Ovary (tissue), 7 donors: ENCODE measurements at regions not wholly inside any gene's neighbourhood (a gene's known extent, or its start where the extent isn't known, plus 50 kb on each side); places are given as distances from the start of the nearest gene placed in this dataset.

ENCODE experiments used
- DNase-seq, 5 donors: peaks; one replicate each; pipeline ENCODE4 v3.0.0-alpha.2; 2019 to 2020
- H3K27ac ChIP-seq, 2 donors: fragments of 200-600 bp; one replicate each; pipeline versions ENCODE4 v1.5.1 to v1.8.0; 2019 to 2022
- H3K27me3 ChIP-seq: fragments of 200-600 bp; one replicate; pipeline ENCODE4 v1.8.0; 2022
- H3K36me3 ChIP-seq: fragments of 200-600 bp; sonication (generic); one replicate; pipeline ENCODE4 v1.5.1; 2019
- H3K4me1 ChIP-seq: one replicate; pipeline ENCODE4 v1.8.1; 2013; ENCODE audit warnings: mild to moderate bottlenecking, moderate library complexity; ENCODE audit not compliant: insufficient read depth
- H3K4me3 ChIP-seq: fragments of 200-600 bp; sonication (generic); one replicate; pipeline ENCODE4 v1.5.1; 2017
- H3K9me3 ChIP-seq, 2 donors: fragments of 200-600 bp in 1 of 2; sonication (generic) in 1 of 2; one replicate each; pipeline versions ENCODE4 v1.5.1 to v1.8.1; 2013 to 2019; ENCODE audit warnings: mild to moderate bottlenecking in 1 of 2, moderate library complexity in 1 of 2
- EP300 ChIP-seq: sonication (generic); formaldehyde crosslinking; IDR thresholded peaks from one replicate; pipeline ENCODE4 v1.6.1; 2017; ENCODE audit warnings: antibody characterized with exemption
- POLR2A ChIP-seq: fragments of 450-650 bp; IDR thresholded peaks from one replicate; pipeline ENCODE4 v1.6.1; 2017; ENCODE audit warnings: antibody characterized with exemption, mild to moderate bottlenecking, moderate library complexity
- WGBS, 3 donors: extraction: QIAGEN DNeasy Blood & Tissue Kit in 1 of 3; methylation state at CpG; one replicate each; pipeline versions ENCODE4 v1.1.5 to v1.1.7; 2013 to 2017; 5-methylcytosine and 5-hydroxymethylcytosine counted together
- intact Hi-C, 4 donors: fragments of 100-400 bp; cut with DNase I; formaldehyde crosslinking; loops; one replicate each; pipeline versions ENCODE4 v1.11.0 to v1.15.1; 2022 to 2023
- TF ChIP-seq, protein P1 (sequence below), 3 donors: fragments of 450-650 bp in 2 of 3; fragments of 200-600 bp in 1 of 3; IDR thresholded peaks; one replicate each; pipeline versions ENCODE4 v1.5.1 to v1.8.0; 2016 to 2022; ENCODE audit warnings: antibody characterized with exemption in 3 of 3, mild to moderate bottlenecking in 1 of 3
- donor health status: DM: no; HTN: no; CAD: no; lungs with moderate emphysema.
- donor health status: DM: no; HTN: no; CAD: no.
- donor health status: Bipolar disorder and iron deficiency.
- donor health status: DM: no; HTN: no; CAD: no.
- donor health status: DM: yes; HTN: yes; CAD: no.

DNA sequence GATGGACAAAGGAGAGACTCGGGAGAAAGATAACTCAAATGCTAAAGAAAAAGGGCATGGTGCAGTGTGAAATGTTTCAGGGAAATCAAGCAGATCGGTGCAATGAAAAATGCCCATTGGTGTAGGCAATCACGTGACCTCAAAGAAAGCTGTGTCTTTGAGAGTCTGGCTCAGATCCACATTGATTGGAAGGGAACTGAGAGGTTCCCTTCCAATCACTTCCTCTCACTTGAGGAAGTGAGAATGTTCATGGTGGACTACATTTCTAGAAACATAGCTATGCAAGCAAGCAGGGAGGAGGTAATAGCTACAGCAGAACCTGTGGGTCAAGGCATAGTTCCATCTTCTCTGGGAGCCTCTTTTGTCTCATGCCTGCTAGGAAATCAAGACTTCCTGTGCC is 187.4 kb downstream of the LPIN1 start:
- Histone ChIP-seq H3K27ac (no peak overlapping the region), H3K4me3 (no peak overlapping the region), H3K4me1 (peaks cover 6% of the 10 kb centered on the region), H3K27me3 (no peaks in the 10 kb centered on the region), H3K36me3 (no peaks in the 10 kb centered on the region), H3K9me3 (no peaks in the 10 kb centered on the region)
- no peak for DNase-seq
- intact Hi-C loops = no loop called here
- TF ChIP-seq EP300 = no peak
- TF ChIP-seq POLR2A = no peak
- TF ChIP-seq, protein P1, sequence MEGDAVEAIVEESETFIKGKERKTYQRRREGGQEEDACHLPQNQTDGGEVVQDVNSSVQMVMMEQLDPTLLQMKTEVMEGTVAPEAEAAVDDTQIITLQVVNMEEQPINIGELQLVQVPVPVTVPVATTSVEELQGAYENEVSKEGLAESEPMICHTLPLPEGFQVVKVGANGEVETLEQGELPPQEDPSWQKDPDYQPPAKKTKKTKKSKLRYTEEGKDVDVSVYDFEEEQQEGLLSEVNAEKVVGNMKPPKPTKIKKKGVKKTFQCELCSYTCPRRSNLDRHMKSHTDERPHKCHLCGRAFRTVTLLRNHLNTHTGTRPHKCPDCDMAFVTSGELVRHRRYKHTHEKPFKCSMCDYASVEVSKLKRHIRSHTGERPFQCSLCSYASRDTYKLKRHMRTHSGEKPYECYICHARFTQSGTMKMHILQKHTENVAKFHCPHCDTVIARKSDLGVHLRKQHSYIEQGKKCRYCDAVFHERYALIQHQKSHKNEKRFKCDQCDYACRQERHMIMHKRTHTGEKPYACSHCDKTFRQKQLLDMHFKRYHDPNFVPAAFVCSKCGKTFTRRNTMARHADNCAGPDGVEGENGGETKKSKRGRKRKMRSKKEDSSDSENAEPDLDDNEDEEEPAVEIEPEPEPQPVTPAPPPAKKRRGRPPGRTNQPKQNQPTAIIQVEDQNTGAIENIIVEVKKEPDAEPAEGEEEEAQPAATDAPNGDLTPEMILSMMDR (IDR thresholded peaks at IDR 0.05) = no peak
- WGBS, 3 donors = 91 to 94% (median 94%) methylated on average over 3 of the region's 3 CpGs

DNA sequence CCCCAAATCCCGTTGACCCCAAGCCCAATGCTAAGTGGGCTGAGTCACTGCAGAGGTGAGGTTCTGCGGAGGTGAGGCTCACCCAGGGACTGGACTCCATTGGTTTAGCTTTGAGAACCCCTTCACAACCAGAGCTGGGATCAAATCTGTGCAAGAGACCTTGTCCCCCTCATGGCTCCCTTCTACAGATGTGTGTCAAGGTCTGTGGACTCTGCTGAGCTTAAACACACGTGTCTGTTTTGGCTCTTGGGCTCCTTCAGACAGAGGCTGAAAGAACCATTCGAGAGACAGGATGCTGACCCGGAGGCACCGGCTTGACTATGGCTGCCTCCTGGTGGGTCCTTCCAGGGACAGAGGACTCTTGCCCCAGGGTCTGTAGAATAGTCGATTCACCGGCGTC is 190.3 kb downstream of the LPIN1 start:
- no peak overlapping the region for H3K27ac ChIP-seq
- WGBS, 3 donors = 81 to 90% (median 83%) methylated on average over 9 of the region's 9 CpGs
- H3K4me1 ChIP-seq = no peaks in the 10 kb centered on the region
- TF ChIP-seq POLR2A (no peak), EP300 (no peak)
- TF ChIP-seq, protein P1 (IDR thresholded peaks at IDR 0.05) = no peak
- H3K27me3 ChIP-seq = no peaks in the 10 kb centered on the region
- intact Hi-C loops = no loop called here
- no peak for DNase-seq
- no peak overlapping the region for H3K4me3 ChIP-seq
- no peaks in the 10 kb centered on the region for H3K36me3 ChIP-seq
- no peaks in the 10 kb centered on the region for H3K9me3 ChIP-seq

DNA sequence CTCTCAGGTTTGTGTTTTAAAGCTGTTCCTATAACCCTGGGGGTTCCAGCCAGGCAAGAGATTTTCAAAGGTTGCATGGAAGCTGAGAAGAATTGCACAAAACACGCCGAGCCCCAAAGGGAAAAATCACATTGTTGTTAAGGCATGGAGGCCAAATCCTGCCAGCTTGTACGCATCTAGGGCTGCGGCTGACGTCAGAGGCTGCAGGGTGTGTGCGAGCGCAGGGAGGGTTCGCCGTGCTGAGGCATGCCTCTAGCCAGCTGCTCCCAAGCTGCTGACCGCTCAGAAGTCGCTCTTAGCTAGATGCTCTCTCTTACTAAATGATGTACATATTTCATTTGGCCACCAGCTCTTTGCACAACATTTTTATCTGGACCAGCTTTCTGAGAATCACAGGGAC is 191.8 kb downstream of the LPIN1 start:
- no peaks in the 10 kb centered on the region for H3K9me3 ChIP-seq
- H3K4me1 ChIP-seq = no peaks in the 10 kb centered on the region
- H3K4me3 ChIP-seq = no peak overlapping the region
- TF ChIP-seq, protein P1 (IDR thresholded peaks at IDR 0.05) = no peak
- TF ChIP-seq POLR2A (no peak), EP300 (no peak)
- intact Hi-C loops = no loop called here
- peak; percentile 64 to 82 (median 77) for DNase-seq
- peak overlapping the region in 1 of 2 donors; percentile 73 for H3K27ac ChIP-seq
- H3K36me3 ChIP-seq = no peaks in the 10 kb centered on the region
- no peaks in the 10 kb centered on the region for H3K27me3 ChIP-seq
- whole genome bisulfite sequencing, 3 donors = 69 to 71% (median 70%) methylated on average over 11 of the region's 11 CpGs

DNA sequence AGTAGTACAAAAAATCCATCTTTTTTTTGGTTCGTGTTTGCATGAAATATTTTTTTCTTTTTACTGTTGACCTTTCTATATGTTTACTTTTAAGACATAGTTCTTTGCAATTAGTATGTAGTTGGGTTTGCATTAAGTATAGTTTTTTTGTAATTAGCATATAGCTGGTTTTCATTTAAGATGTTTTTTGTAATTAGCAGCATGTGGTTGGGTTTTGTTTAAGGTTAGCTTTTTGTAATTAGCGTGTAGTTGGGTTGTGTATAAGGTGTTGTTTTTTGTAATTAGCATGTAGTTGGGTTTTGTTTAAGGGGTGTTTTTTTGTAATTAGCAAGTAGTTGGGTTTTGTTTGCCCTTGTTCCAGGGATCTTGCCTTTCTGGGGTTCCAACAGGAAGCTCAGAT is 193.1 kb downstream of the LPIN1 start:
- DNase-seq = no peak
- intact Hi-C loops = no loop called here
- H3K4me1 ChIP-seq = no peaks in the 10 kb centered on the region
- no peaks in the 10 kb centered on the region for H3K36me3 ChIP-seq
- no peak for TF ChIP-seq POLR2A
- TF ChIP-seq, protein P1 (IDR thresholded peaks at IDR 0.05) = no peak
- no peak for TF ChIP-seq EP300
- WGBS, 3 donors = 87 to 90% (median 89%) methylated on average over 2 of the region's 2 CpGs
- no peak overlapping the region for H3K4me3 ChIP-seq
- H3K27ac ChIP-seq = no peak overlapping the region
- H3K9me3 ChIP-seq = no peaks in the 10 kb centered on the region
- H3K27me3 ChIP-seq = no peaks in the 10 kb centered on the region
